ENCODE measurements at regions not wholly inside any gene's neighbourhood (a gene's known extent, or its start where the extent isn't known, plus 50 kb on each side); places are given as distances from the start of the nearest gene placed in this dataset.
"Not testable (repeated sequence)": the region's sequence is repeated elsewhere in the genome, so short reads cannot be mapped to it uniquely, and the experiment has no call there.

GRCh38 chr12:127130506-127131124, 1136.4 kb upstream of the TMEM132C start:
- DNase-seq: no peak

GRCh38 chr12:127133675-127134335, 1133.2 kb upstream of the TMEM132C start:
- no peak for DNase-seq

GRCh38 chr12:127140864-127141484, 1126.0 kb upstream of the TMEM132C start:
- not testable (repeated sequence) for DNase-seq

- no peak for DNase-seq
Observed at GRCh38 chr12:127143020-127143419, 1124.0 kb upstream of the TMEM132C start.

GRCh38 chr12:127144770-127145169, 1122.2 kb upstream of the TMEM132C start:
- no peak for DNase-seq

- peak; percentile 6 for DNase-seq
Observed at GRCh38 chr12:127145241-127145928, 1121.6 kb upstream of the TMEM132C start.

- peak; percentile 82 for DNase-seq
Observed at GRCh38 chr12:127145929-127146789, 1120.8 kb upstream of the TMEM132C start.

- DNase-seq: no peak
Observed at GRCh38 chr12:127146991-127147718, 1119.8 kb upstream of the TMEM132C start.

GRCh38 chr12:127147724-127148123, 1119.2 kb upstream of the TMEM132C start:
- no peak for DNase-seq

GRCh38 chr12:127148318-127148717, 1118.7 kb upstream of the TMEM132C start:
- no peak for DNase-seq

- peak; percentile 38 for DNase-seq
Observed at GRCh38 chr12:127149226-127149964, 1117.6 kb upstream of the TMEM132C start.

GRCh38 chr12:127150028-127150427, 1116.9 kb upstream of the TMEM132C start:
- no peak for DNase-seq

- DNase-seq: no peak
Observed at GRCh38 chr12:127150479-127150878, 1116.5 kb upstream of the TMEM132C start.

GRCh38 chr12:127150956-127151355, 1116.0 kb upstream of the TMEM132C start:
- DNase-seq: no peak

- no peak for DNase-seq
Observed at GRCh38 chr12:127153996-127154395, 1113.0 kb upstream of the TMEM132C start.

- DNase-seq: not testable (repeated sequence)
Observed at GRCh38 chr12:127154830-127155229, 1112.1 kb upstream of the TMEM132C start.

- DNase-seq: not testable (repeated sequence)
Observed at GRCh38 chr12:127155935-127156619, 1110.9 kb upstream of the TMEM132C start.

- not testable (repeated sequence) for DNase-seq
Observed at GRCh38 chr12:127157501-127158366, 1109.2 kb upstream of the TMEM132C start.

GRCh38 chr12:127158385-127159061, 1108.4 kb upstream of the TMEM132C start:
- no peak for DNase-seq
